H7 (cell line): ENCODE measurements at regions not wholly inside any gene's neighbourhood (a gene's known extent, or its start where the extent isn't known, plus 50 kb on each side); places are given as distances from the start of the nearest gene placed in this dataset.
"Not testable (repeated sequence)": the region's sequence is repeated elsewhere in the genome, so short reads cannot be mapped to it uniquely, and the experiment has no call there.

Experiments
- DNase-seq: peaks from one replicate; pipeline ENCODE4 v3.0.0; 2012
- H3K27me3 ChIP-seq: 2 replicates; pipeline ENCODE4 v1.6.0; 2011; ENCODE audit warnings: mild to moderate bottlenecking, low read length; ENCODE audit not compliant: control insufficient read depth, insufficient read depth
- H3K36me3 ChIP-seq: replicated peaks from 2 replicates; pipeline ENCODE4 v1.5.1; 2011; ENCODE audit warnings: low read length; ENCODE audit not compliant: control insufficient read depth, insufficient read depth
- H3K4me3 ChIP-seq: 2 replicates; pipeline ENCODE4 v1.5.1; 2011; ENCODE audit warnings: low read depth, mild to moderate bottlenecking, control low read depth, low read length, moderate library complexity; ENCODE audit not compliant: insufficient read depth

GRCh38 chr1:38522915-38523567 is 336.5 kb downstream of the RRAGC start:
- no peak overlapping the region for H3K4me3 ChIP-seq
- H3K36me3 ChIP-seq, result no peaks in the 10 kb centered on the region
- no peak for DNase-seq
- no peaks in the 10 kb centered on the region; the same call in 1 of the 2 replicates for H3K27me3 ChIP-seq

DNA sequence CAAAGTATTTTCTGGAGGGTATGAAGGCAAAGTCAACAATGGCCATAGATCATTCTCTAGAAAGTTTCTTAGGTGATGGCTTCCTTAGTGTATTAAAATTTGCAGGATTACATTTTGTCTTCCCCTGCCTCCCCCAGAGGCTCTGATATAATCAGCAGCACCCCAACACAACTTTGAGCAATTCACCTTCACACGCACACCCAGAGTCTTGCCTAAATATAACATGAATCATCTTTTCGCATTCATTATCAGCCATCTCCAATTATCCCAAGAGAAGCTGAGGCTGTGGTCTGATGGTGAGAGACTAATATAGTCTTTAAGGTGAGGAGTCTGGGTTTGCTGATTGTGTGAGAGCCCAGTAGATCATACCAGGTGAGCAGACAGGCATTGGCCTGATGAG is 343.0 kb downstream of the RRAGC start:
- Histone ChIP-seq H3K27me3 (no peaks in the 10 kb centered on the region; the same call in 1 of the 2 replicates), H3K4me3 (no peak overlapping the region), H3K36me3 (no peaks in the 10 kb centered on the region)
- no peak for DNase-seq

GRCh38 chr1:38512789-38513188 is 346.8 kb downstream of the RRAGC start:
- Histone ChIP-seq H3K4me3 (no peak overlapping the region), H3K27me3 (no peaks in the 10 kb centered on the region; the same call in 1 of the 2 replicates), H3K36me3 (no peaks in the 10 kb centered on the region)
- DNase-seq, result no peak

DNA sequence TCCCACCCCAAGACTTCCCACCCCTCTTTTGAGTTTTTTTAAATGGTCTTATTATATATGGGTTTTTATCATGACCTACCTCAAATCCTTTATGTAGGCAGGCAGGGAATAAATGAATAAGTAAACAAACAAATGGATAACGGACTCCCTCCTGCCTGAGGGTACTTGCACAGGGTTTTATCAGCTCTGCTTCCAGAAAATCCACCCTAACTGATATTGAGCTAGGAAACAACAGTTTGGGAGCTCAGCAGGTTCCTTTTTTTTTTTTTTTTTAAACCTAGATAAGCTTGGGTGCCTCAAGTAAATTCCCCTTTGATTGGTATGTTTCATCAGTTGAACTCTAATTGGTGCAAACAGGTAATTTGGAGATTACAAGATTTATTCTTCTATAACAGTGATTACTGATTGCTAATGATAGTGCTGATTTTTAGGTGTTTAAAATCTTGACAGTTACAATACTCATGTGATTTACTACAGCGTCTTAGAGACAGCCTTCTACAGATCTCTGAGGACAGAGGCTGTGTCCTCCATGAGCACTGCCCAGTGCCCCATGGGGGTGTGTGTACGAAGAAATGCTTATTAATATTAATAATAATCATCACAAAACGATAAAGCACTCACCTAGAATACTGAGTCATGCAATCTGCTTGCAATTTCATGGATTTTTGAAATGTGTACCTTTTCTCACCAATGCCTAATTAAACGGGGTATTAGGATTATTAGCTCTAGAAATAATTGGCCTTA is 347.4 kb downstream of the RRAGC start:
- H3K27me3 ChIP-seq, result no peaks in the 10 kb centered on the region; the same call in 1 of the 2 replicates

DNA sequence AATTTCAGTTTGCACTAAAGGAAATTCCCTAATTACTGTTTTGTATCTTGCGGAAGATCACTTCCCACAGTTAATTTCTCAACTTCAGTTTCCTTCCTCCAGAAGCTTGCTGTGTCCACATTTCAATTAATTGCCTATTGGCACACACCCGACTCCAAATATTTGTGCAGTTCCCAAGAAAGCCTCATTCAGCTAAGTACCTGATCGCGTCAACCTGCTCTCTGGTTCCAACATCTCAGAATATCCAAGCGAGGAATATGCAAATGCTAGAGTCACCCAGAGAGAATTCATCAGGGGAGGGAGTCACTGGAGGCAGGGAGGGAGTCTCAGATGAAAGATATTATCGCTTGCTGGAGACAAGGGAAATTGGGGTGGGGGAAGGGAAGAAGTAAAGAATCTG is 351.3 kb downstream of the RRAGC start:
- Histone ChIP-seq H3K4me3 (no peak overlapping the region), H3K36me3 (no peaks in the 10 kb centered on the region), H3K27me3 (no peaks in the 10 kb centered on the region)
- no peak for DNase-seq

More for the DNA sequence above, 347.4 kb downstream of the RRAGC start:
- DNase-seq, result no peak
- H3K36me3 ChIP-seq, result no peaks in the 10 kb centered on the region
- H3K4me3 ChIP-seq, result no peak overlapping the region

DNA sequence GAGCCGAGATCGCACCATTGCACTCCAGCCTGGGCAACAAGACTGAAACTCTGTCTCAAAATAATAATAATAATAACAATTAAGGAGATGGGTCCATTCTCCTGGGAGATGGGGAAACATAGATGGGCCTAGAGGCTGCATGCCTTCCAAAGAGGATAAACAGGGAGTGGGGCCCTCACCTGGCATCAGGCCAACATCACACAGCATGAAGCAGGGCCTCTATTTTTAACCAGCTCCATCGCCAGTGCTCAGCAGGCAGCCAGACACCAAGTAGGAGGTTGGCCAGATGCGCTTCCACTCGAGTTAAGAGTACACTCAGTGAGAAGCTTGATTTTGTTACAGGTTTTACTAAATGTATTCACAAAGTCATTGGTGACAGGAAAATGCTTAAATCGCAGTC is 352.0 kb downstream of the RRAGC start:
- no peak for DNase-seq
- no peaks in the 10 kb centered on the region for H3K27me3 ChIP-seq

GRCh38 chr1:38505944-38506343 is 353.6 kb downstream of the RRAGC start:
- DNase-seq, result no peak
- H3K27me3 ChIP-seq, result no peaks in the 10 kb centered on the region
- H3K4me3 ChIP-seq, result no peak overlapping the region
- no peaks in the 10 kb centered on the region for H3K36me3 ChIP-seq

More for the DNA sequence above, 352.0 kb downstream of the RRAGC start:
- Histone ChIP-seq H3K36me3 (no peaks in the 10 kb centered on the region), H3K4me3 (no peak overlapping the region)

DNA sequence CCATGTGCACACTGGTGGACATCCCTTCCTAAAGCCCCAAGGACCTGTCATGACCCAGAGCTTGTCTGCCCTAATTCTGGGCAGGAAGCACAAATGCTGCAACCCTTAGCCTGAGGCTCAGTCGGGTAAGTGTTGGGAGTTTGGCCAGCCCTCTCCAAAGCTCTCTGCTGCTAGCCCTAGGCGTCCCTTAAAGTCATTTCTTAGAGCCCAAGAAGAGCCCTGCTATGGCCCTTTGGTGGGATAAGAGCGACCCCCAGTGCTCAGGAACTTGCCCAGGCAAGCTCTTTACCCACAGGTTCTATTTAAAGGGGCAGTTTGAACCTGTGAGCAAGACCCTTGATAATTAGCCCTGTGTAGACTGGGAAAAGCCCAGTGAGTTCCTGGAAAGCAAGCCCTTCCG is 356.8 kb downstream of the RRAGC start:
- Histone ChIP-seq H3K4me3 (no peak overlapping the region), H3K27me3 (no peaks in the 10 kb centered on the region), H3K36me3 (no peaks in the 10 kb centered on the region)
- DNase-seq, result peak; percentile 77

DNA sequence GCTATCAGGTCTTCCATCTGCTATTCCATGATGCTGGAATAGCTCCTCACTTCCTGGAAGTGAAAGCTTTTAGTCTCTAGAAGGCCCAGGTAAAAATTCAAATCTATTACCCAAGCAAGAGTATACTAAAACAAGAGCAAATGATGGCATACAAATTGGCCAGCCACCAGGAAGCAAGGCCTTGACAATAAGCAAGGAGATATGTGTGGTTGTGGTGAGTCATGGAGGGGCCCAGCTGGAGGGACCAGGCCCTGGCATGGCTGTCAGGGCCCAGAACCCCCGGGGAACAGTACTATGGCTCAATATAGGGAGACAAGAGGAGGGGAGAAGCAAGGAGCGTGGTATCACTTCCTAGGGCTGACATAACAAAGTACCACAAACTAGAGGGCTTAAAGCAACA is 358.7 kb downstream of the RRAGC start:
- Histone ChIP-seq H3K27me3 (no peaks in the 10 kb centered on the region), H3K36me3 (no peaks in the 10 kb centered on the region), H3K4me3 (no peak overlapping the region)
- DNase-seq, result no peak

GRCh38 chr1:38500352-38500751 is 359.2 kb downstream of the RRAGC start:
- no peak overlapping the region for H3K4me3 ChIP-seq
- no peak for DNase-seq
- no peaks in the 10 kb centered on the region for H3K36me3 ChIP-seq
- no peaks in the 10 kb centered on the region for H3K27me3 ChIP-seq

DNA sequence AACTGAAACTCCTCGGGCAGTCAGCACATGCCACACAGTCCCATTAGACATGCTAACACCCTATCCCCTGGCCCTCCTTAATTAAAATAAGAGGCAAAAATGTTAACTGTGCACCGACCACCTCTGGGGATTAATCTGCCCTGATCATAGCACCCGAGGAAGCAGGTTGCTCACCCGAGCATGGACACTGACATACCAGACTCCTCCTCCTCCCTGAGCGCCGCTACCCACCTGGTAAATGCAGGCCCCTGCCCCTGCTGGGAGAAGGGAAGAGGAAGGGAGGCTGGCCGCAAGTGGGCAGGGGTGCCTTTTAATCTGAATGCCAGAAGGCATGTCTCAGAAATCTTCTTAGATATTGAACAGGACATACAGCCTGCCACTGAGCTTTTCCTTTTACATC is 360.9 kb downstream of the RRAGC start:
- H3K27me3 ChIP-seq, result no peaks in the 10 kb centered on the region
- peak; percentile 69 for DNase-seq
- no peak overlapping the region for H3K4me3 ChIP-seq
- no peaks in the 10 kb centered on the region for H3K36me3 ChIP-seq

DNA sequence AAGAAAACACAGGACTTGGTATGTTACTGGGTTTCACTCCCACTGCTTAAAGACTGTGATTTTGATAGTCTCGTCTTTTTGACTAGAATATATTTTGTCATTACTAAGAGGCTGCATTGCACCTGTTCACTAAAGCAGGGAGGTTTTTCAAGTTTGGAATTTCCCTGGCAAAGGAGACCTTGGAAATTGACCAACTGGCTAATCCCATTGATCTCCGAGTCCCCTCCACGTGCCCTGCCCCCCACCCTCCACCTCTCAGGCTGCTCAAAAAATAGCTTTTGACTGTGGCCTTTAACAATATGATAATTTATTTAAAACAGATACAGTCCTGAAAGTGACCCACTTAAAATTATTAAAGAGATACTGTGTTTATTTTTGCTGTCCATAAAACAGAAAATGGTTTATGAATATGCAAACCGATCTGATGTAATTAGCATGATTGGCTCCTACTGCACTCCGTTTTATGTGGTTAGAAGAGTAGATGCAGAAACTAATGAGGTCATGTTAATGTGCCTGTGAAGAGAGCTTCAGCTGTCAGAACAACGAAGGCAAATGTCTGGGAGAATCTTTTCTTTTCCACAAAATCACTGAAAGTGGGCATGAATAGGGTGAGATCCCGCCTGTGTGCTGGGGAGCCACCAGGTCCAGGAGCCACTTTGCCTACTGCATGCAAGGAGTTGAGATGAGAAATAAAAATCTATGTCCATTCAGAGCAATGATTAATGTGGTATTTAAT is 361.5 kb downstream of the RRAGC start:
- Histone ChIP-seq H3K27me3 (no peaks in the 10 kb centered on the region), H3K4me3 (no peak overlapping the region), H3K36me3 (no peaks in the 10 kb centered on the region)
- DNase-seq, result no peak

DNA sequence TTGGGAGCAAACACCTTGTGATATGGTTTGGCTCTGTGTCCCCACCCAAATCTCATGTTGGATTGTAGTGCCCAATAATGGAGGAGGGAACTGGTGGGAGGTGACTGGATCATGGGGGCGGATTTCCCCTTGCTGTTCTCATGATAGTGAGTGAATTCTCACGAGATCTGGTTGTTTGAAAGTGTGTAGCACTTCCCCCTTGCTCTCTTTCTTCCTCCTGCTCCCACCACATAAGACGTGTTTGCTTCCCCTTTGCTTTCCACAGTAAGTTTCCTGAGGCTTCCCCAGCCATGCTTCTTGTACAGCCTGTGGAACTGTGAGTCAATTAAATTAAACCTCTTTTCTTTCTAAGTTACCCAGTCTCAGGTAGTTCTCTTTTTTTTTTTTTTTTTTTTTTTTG is 366.3 kb downstream of the RRAGC start:
- not testable (repeated sequence) for H3K4me3 ChIP-seq, DNase-seq, H3K36me3 ChIP-seq, H3K27me3 ChIP-seq

- Histone ChIP-seq H3K27me3 (no peaks in the 10 kb centered on the region), H3K4me3 (no peak overlapping the region), H3K36me3 (no peaks in the 10 kb centered on the region)
- DNase-seq, result peak; percentile 90
Observed at GRCh38 chr1:38489844-38490270, 369.7 kb downstream of the RRAGC start.
